ENCODE measurements at regions not wholly inside any gene's neighbourhood (a gene's known extent, or its start where the extent isn't known, plus 50 kb on each side); places are given as distances from the start of the nearest gene placed in this dataset.

DNA sequence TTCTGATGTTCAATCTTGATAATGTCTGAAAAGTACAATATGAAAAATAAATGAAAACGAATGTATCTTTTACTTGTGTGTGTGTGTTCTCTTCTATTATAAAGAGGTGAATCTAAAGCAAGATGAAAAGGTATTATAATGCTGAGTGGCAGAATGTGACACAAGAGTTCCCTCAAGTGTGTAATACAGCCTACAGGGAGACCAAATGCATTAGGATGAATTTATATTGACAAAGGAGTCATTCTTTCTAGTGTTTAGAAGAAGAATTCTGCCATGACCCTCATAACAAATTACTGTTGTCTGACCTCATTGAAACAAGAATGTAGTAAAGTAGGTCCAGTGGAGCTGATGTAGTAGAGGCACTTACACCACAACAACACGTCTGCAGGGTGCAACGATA lies 1119.0 kb upstream of the CDH10 start:
- TF ChIP-seq, protein P1, sequence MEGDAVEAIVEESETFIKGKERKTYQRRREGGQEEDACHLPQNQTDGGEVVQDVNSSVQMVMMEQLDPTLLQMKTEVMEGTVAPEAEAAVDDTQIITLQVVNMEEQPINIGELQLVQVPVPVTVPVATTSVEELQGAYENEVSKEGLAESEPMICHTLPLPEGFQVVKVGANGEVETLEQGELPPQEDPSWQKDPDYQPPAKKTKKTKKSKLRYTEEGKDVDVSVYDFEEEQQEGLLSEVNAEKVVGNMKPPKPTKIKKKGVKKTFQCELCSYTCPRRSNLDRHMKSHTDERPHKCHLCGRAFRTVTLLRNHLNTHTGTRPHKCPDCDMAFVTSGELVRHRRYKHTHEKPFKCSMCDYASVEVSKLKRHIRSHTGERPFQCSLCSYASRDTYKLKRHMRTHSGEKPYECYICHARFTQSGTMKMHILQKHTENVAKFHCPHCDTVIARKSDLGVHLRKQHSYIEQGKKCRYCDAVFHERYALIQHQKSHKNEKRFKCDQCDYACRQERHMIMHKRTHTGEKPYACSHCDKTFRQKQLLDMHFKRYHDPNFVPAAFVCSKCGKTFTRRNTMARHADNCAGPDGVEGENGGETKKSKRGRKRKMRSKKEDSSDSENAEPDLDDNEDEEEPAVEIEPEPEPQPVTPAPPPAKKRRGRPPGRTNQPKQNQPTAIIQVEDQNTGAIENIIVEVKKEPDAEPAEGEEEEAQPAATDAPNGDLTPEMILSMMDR (IDR thresholded peaks at IDR 0.05; ENCODE audit: insufficient read depth, low read length): no peak
- TF ChIP-seq, protein P2, sequence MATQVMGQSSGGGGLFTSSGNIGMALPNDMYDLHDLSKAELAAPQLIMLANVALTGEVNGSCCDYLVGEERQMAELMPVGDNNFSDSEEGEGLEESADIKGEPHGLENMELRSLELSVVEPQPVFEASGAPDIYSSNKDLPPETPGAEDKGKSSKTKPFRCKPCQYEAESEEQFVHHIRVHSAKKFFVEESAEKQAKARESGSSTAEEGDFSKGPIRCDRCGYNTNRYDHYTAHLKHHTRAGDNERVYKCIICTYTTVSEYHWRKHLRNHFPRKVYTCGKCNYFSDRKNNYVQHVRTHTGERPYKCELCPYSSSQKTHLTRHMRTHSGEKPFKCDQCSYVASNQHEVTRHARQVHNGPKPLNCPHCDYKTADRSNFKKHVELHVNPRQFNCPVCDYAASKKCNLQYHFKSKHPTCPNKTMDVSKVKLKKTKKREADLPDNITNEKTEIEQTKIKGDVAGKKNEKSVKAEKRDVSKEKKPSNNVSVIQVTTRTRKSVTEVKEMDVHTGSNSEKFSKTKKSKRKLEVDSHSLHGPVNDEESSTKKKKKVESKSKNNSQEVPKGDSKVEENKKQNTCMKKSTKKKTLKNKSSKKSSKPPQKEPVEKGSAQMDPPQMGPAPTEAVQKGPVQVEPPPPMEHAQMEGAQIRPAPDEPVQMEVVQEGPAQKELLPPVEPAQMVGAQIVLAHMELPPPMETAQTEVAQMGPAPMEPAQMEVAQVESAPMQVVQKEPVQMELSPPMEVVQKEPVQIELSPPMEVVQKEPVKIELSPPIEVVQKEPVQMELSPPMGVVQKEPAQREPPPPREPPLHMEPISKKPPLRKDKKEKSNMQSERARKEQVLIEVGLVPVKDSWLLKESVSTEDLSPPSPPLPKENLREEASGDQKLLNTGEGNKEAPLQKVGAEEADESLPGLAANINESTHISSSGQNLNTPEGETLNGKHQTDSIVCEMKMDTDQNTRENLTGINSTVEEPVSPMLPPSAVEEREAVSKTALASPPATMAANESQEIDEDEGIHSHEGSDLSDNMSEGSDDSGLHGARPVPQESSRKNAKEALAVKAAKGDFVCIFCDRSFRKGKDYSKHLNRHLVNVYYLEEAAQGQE (IDR thresholded peaks at IDR 0.05; ENCODE audit: insufficient replicate concordance, low read depth): no peak
- TF ChIP-seq POLR2AphosphoS5 (IDR thresholded peaks at IDR 0.05; ENCODE audit: low read depth): no peak
- no peak for TF ChIP-seq GABPA (IDR thresholded peaks at IDR 0.05; ENCODE audit: low read depth)

Measured in HL-60 (cell line).